Omental fat pad (tissue), 3 donors: ENCODE measurements at regions not wholly inside any gene's neighbourhood (a gene's known extent, or its start where the extent isn't known, plus 50 kb on each side); places are given as distances from the start of the nearest gene placed in this dataset.

Experiments used
- ATAC-seq: fragments of 150-250 bp; one replicate; pipeline ENCODE4 v1.9.1; 2016; ENCODE audit warnings: mild to moderate bottlenecking, moderate library complexity; ENCODE audit not compliant: low FRiP score
- DNase-seq: peaks from one replicate; pipeline ENCODE4 v3.0.0-alpha.2; 2019; ENCODE audit warnings: low spot score
- CTCF ChIP-seq, 3 donors: fragments of 450-650 bp; IDR thresholded peaks; one replicate each; pipeline ENCODE4 v1.5.1; 2016 to 2017; ENCODE audit warnings: antibody characterized with exemption in 3 of 3, mild to moderate bottlenecking in 3 of 3, moderate library complexity in 2 of 3

- no peak for TF ChIP-seq CTCF (IDR thresholded peaks at IDR 0.05)
These were observed 227.3 kb upstream of the NMUR2 start for GRCh38 chr5:152632360-152632759.

GRCh38 chr5:152634586-152634985 is 229.5 kb upstream of the NMUR2 start:
- DNase-seq (no peak), ATAC-seq (no peak)
- TF ChIP-seq CTCF (IDR thresholded peaks at IDR 0.05) = no peak

More at GRCh38 chr5:152632360-152632759, 227.3 kb upstream of the NMUR2 start:
- ATAC-seq = no peak
- DNase-seq = no peak

GRCh38 chr5:152638996-152639552 is 234.0 kb upstream of the NMUR2 start:
- TF ChIP-seq CTCF (IDR thresholded peaks at IDR 0.05) = no peak
- no peak for DNase-seq
- ATAC-seq = no peak

- ATAC-seq (no peak), DNase-seq (no peak)
- TF ChIP-seq CTCF (IDR thresholded peaks at IDR 0.05) = no peak
These were observed 237.1 kb upstream of the NMUR2 start for GRCh38 chr5:152641970-152642805.

GRCh38 chr5:152642880-152643279 is 237.8 kb upstream of the NMUR2 start:
- TF ChIP-seq CTCF (IDR thresholded peaks at IDR 0.05) = no peak
- DNase-seq = no peak
- no peak for ATAC-seq

GRCh38 chr5:152644029-152644728 is 239.1 kb upstream of the NMUR2 start:
- DNase-seq (no peak), ATAC-seq (no peak)
- TF ChIP-seq CTCF (IDR thresholded peaks at IDR 0.05) = no peak
